Endothelial cell of umbilical vein (primary cell): ENCODE measurements at regions not wholly inside any gene's neighbourhood (a gene's known extent, or its start where the extent isn't known, plus 50 kb on each side); places are given as distances from the start of the nearest gene placed in this dataset.

ENCODE experiments used
- BruUV-seq: library from RNA; stranded (reverse); fragments of 400-500 nt; replicated peaks from 2 replicates; lab custom pipeline; 2021; lab: Mats Ljungman, UMichigan
- CTCF ChIA-PET: fragments of 300-600, 350-600 bp; sonication (Branson Sonifier 250); formaldehyde crosslinking; loops from one replicate; lab custom pipeline; 2021; ENCODE audit warnings: antibody characterized with exemption, inconsistent platforms; lab: Charles Lee
- POLR2A ChIA-PET: fragments of 300-600, 350-600 bp; sonication (Branson Sonifier 250); formaldehyde crosslinking; loops from one replicate; lab custom pipeline; 2021; ENCODE audit warnings: antibody characterized with exemption, inconsistent platforms; lab: Charles Lee
- DNase-seq: peaks from one replicate; pipeline ENCODE4 v3.0.0-alpha.2; 2011; ENCODE audit warnings: low read depth, low spot score
- FAIRE-seq: peaks from 2 replicates; lab custom pipeline; 2011; peaks lifted over from hg19 to GRCh38; lab: Jason Lieb, UNC
- H2AFZ ChIP-seq: 2 replicates; pipeline ENCODE4 v1.6.0; 2012; ENCODE audit warnings: low read depth, low read length, control low read depth, inconsistent platforms
- H3K27ac ChIP-seq: 2 replicates; pipeline ENCODE4 v1.5.1; 2011; ENCODE audit warnings: low read depth, mild to moderate bottlenecking, control low read depth, low read length, moderate library complexity; ENCODE audit not compliant: insufficient read depth
- H3K27me3 ChIP-seq, 2 experiments: 2 replicates each; pipeline versions ENCODE4 v1.6.0 to v1.6.1; 2011; ENCODE audit warnings: low read length in 2 of 2, mixed read lengths in 1 of 2; ENCODE audit not compliant: control insufficient read depth in 2 of 2, insufficient read depth in 2 of 2
- H3K36me3 ChIP-seq, 2 experiments: 2 replicates in 1 of 2; 3 replicates in 1 of 2; pipeline ENCODE4 v1.5.1; 2011; ENCODE audit warnings: low read length in 2 of 2, mild to moderate bottlenecking in 1 of 2, moderate library complexity in 1 of 2; ENCODE audit not compliant: control insufficient read depth in 2 of 2, insufficient read depth in 2 of 2; ENCODE audit errors: extremely low read depth in 1 of 2
- H3K4me1 ChIP-seq: 3 replicates; pipeline ENCODE4 v1.5.1; 2011; ENCODE audit warnings: mild to moderate bottlenecking, low read length; ENCODE audit not compliant: control insufficient read depth, insufficient read depth; ENCODE audit errors: extremely low read depth
- H3K4me2 ChIP-seq: 2 replicates; pipeline ENCODE4 v1.6.1; 2011; ENCODE audit warnings: low read length, control low read depth, mixed read lengths; ENCODE audit not compliant: insufficient read depth
- H3K4me3 ChIP-seq, 3 experiments: fragments of 200-600 bp in 1 of 3; sonication (generic), shearing (Covaris generic) in 1 of 3; replicated peaks in 1 of 3; 2 replicates each; pipeline ENCODE4 v1.5.1; 2011 to 2016; ENCODE audit warnings: control low read depth in 3 of 3, low read length in 3 of 3, mild to moderate bottlenecking in 2 of 3, inconsistent platforms in 1 of 3, low read depth in 1 of 3, moderate library complexity in 1 of 3; ENCODE audit not compliant: insufficient read depth in 1 of 3
- H3K79me2 ChIP-seq: 2 replicates; pipeline ENCODE4 v1.6.0; 2012; ENCODE audit warnings: low read length, inconsistent platforms; ENCODE audit not compliant: control insufficient read depth, insufficient read depth
- H3K9ac ChIP-seq: replicated peaks from 2 replicates; pipeline ENCODE3; 2011; ENCODE audit warnings: low read length, control low read depth; ENCODE audit not compliant: insufficient read depth; ENCODE audit errors: extremely low read depth
- H3K9me1 ChIP-seq: replicated peaks from 3 replicates; pipeline ENCODE4 v1.6.0; 2011; ENCODE audit warnings: mild to moderate bottlenecking, low read length; ENCODE audit not compliant: control insufficient read depth, insufficient read depth; ENCODE audit errors: extremely low read depth
- H3K9me3 ChIP-seq: replicated peaks from 2 replicates; pipeline ENCODE4 v1.5.1; 2012; ENCODE audit warnings: low read length, inconsistent platforms; ENCODE audit not compliant: control insufficient read depth, insufficient read depth
- H4K20me1 ChIP-seq: replicated peaks from 2 replicates; pipeline ENCODE3; 2011; ENCODE audit warnings: mild to moderate bottlenecking, low read length; ENCODE audit not compliant: control insufficient read depth, insufficient read depth; ENCODE audit errors: extremely low read depth
- CTCF ChIP-seq, 2 donors: IDR thresholded peaks; 1 replicate in 1 of 2; 2 replicates in 1 of 2; pipeline ENCODE4 v1.5.1; 2011; ENCODE audit warnings: low read length in 2 of 2, mild to moderate bottlenecking in 2 of 2, moderate library complexity in 2 of 2, control low read depth in 1 of 2, inconsistent platforms in 1 of 2, low read depth in 1 of 2; ENCODE audit not compliant: insufficient read depth in 1 of 2; ENCODE audit errors: extremely low read depth in 1 of 2
- EZH2 ChIP-seq: IDR thresholded peaks from 2 replicates; pipeline ENCODE4 v1.6.1; 2012; ENCODE audit warnings: borderline replicate concordance, low read depth, mild to moderate bottlenecking, moderate library complexity, low read length, inconsistent platforms; ENCODE audit not compliant: severe bottlenecking
- FOS ChIP-seq: IDR thresholded peaks from 2 replicates; pipeline ENCODE4 v1.6.1; 2011; ENCODE audit warnings: mild to moderate bottlenecking, low read length, moderate library complexity, borderline replicate concordance; ENCODE audit not compliant: insufficient read depth
- GATA2 ChIP-seq: IDR thresholded peaks from 2 replicates; pipeline ENCODE4 v1.7.0; 2011; ENCODE audit warnings: low read depth, mild to moderate bottlenecking, moderate library complexity, mixed read lengths, low read length; ENCODE audit not compliant: insufficient read length, insufficient read depth
- JUN ChIP-seq: IDR thresholded peaks from 2 replicates; pipeline ENCODE4 v1.6.1; 2011; ENCODE audit warnings: borderline replicate concordance, low read depth; ENCODE audit not compliant: insufficient read length, insufficient read depth
- MAX ChIP-seq: IDR thresholded peaks from 2 replicates; pipeline ENCODE4 v1.6.1; 2011; ENCODE audit not compliant: insufficient read depth, insufficient read length
- MYC ChIP-seq: IDR thresholded peaks from one replicate; pipeline ENCODE4 v1.6.1; 2011; ENCODE audit warnings: mild to moderate bottlenecking, low read depth, low read length
- POLR2A ChIP-seq: IDR thresholded peaks from 2 replicates; pipeline ENCODE4 v1.6.1; 2012; ENCODE audit warnings: low read depth, mild to moderate bottlenecking, control low read depth, low read length
- POLR2AphosphoS5 ChIP-seq: IDR thresholded peaks from 2 replicates; pipeline ENCODE4 v1.6.1; 2012; ENCODE audit warnings: low read depth, mild to moderate bottlenecking, control low read depth, low read length, moderate library complexity; ENCODE audit not compliant: insufficient read depth
- dilution Hi-C: fragments of 300-500 bp; cut with MboI; formaldehyde crosslinking; loops from one replicate; pipeline ENCODE4 v1.15.0; 2019; ENCODE audit warnings: low sequenced_read_pairs; ENCODE audit not compliant: extremely low pct_ligation_motif_present
- intact Hi-C: fragments of 100-400 bp; cut with micrococcal nuclease; formaldehyde crosslinking; loops from one replicate; pipeline ENCODE4 v1.10.0; 2022

GRCh38 chr5:36458746-36459145 is 147.7 kb upstream of the SLC1A3 start:
- H3K27me3 ChIP-seq = no peaks in the 10 kb centered on the region
- no peaks in the 10 kb centered on the region for H4K20me1 ChIP-seq
- no peaks in the 10 kb centered on the region for H3K4me1 ChIP-seq
- H3K4me2 ChIP-seq = no peak overlapping the region
- no peak for TF ChIP-seq POLR2AphosphoS5
- TF ChIP-seq POLR2A = no peak
- TF ChIP-seq JUN = no peak
- TF ChIP-seq FOS = no peak
- TF ChIP-seq EZH2 = no peak
- no peak for TF ChIP-seq MAX
- no peak for TF ChIP-seq CTCF (IDR thresholded peaks at IDR 0.05; ENCODE audit: extremely low read depth in 1 of 2, insufficient read depth in 1 of 2, low read depth in 1 of 2, low read length in 2 of 2)
- TF ChIP-seq GATA2 = no peak
- TF ChIP-seq MYC = no peak
- no peak for DNase-seq
- H3K27ac ChIP-seq = no peak overlapping the region
- no peak for FAIRE-seq
- no peaks in the 10 kb centered on the region for H3K9me1 ChIP-seq
- H3K9me3 ChIP-seq = no peaks in the 10 kb centered on the region
- H3K79me2 ChIP-seq = no peaks in the 10 kb centered on the region
- no peak overlapping the region for H2AFZ ChIP-seq
- ChIA-PET CTCF (no interaction called here), POLR2A (no interaction called here)
- H3K36me3 ChIP-seq = no peaks in the 10 kb centered on the region
- intact Hi-C loops (no loop called here), dilution Hi-C loops (no loop called here)
- H3K9ac ChIP-seq = no peak overlapping the region
- no TSS peak for BruUV-seq
- no peak overlapping the region for H3K4me3 ChIP-seq
